Spleen (tissue), 11 donors: ENCODE measurements at regions not wholly inside any gene's neighbourhood (a gene's known extent, or its start where the extent isn't known, plus 50 kb on each side); places are given as distances from the start of the nearest gene placed in this dataset.

Experiments used
- DNase-seq: peaks from one replicate; pipeline ENCODE4 v3.0.0-alpha.2; 2020
- H3K27ac ChIP-seq, 8 donors: fragments of 200-600 bp; sonication (generic) in 7 of 8; 1 replicate in 4 of 8; 2 replicates in 4 of 8; pipeline versions ENCODE4 v1.5.0 to v1.8.0; 2016 to 2021; ENCODE audit warnings: inconsistent platforms in 4 of 8, mild to moderate bottlenecking in 4 of 8, moderate library complexity in 1 of 8
- H3K27me3 ChIP-seq, 7 donors: fragments of 200-600 bp; sonication (generic) in 6 of 7; replicated peaks in 1 of 7; 1 replicate in 4 of 7; 2 replicates in 3 of 7; pipeline versions ENCODE4 v1.5.0 to v1.8.0; 2016 to 2021; ENCODE audit warnings: inconsistent platforms in 3 of 7, mild to moderate bottlenecking in 1 of 7
- H3K36me3 ChIP-seq, 6 donors: fragments of 200-600 bp; sonication (generic) in 5 of 6; 1 replicate in 4 of 6; 2 replicates in 2 of 6; pipeline versions ENCODE4 v1.5.0 to v1.8.0; 2016 to 2021; ENCODE audit warnings: inconsistent platforms in 2 of 6
- H3K4me1 ChIP-seq, 6 donors: fragments of 200-600 bp; sonication (generic) in 5 of 6; 1 replicate in 3 of 6; 2 replicates in 3 of 6; pipeline versions ENCODE4 v1.5.0 to v1.8.0; 2016 to 2021; ENCODE audit warnings: inconsistent platforms in 3 of 6
- H3K4me3 ChIP-seq, 8 donors: fragments of 200-600 bp; sonication (generic) in 7 of 8; 1 replicate in 4 of 8; 2 replicates in 4 of 8; pipeline versions ENCODE4 v1.5.0 to v1.8.0; 2016 to 2021; ENCODE audit warnings: inconsistent platforms in 4 of 8, mild to moderate bottlenecking in 4 of 8, moderate library complexity in 2 of 8
- H3K9me3 ChIP-seq, 8 donors: fragments of 200-600 bp; sonication (generic) in 7 of 8; 1 replicate in 4 of 8; 2 replicates in 4 of 8; pipeline versions ENCODE4 v1.5.0 to v1.8.0; 2016 to 2021; ENCODE audit warnings: inconsistent platforms in 4 of 8
- CTCF ChIP-seq, 11 experiments: fragments of 200-600 bp in 7 of 11; fragments of 450-650 bp in 4 of 11; sonication (generic) in 4 of 11; IDR thresholded peaks in 8 of 11; conservative IDR thresholded peaks in 3 of 11; 1 replicate in 7 of 11; 2 replicates in 4 of 11; pipeline versions ENCODE4 v1.4.0 to v1.8.0; 2016 to 2021; ENCODE audit warnings: antibody characterized with exemption in 11 of 11, inconsistent platforms in 4 of 11, mild to moderate bottlenecking in 1 of 11
- POLR2A ChIP-seq, 3 donors: fragments of 450-650 bp; IDR thresholded peaks; one replicate each; pipeline ENCODE4 v1.5.1; 2017; ENCODE audit warnings: antibody characterized with exemption in 3 of 3, mild to moderate bottlenecking in 1 of 3
- POLR2AphosphoS5 ChIP-seq, 3 donors: sonication (generic); formaldehyde crosslinking; IDR thresholded peaks; one replicate each; pipeline ENCODE4 v1.5.1; 2017; ENCODE audit warnings: antibody characterized with exemption in 3 of 3
- WGBS, 5 donors: extraction: QIAGEN DNeasy Blood & Tissue Kit in 3 of 5; methylation state at CpG; one replicate each; pipeline versions ENCODE4 v1.1.5 to v1.1.7; 2013 to 2018; 5-methylcytosine and 5-hydroxymethylcytosine counted together
- intact Hi-C: fragments of 100-400 bp; cut with DNase I; formaldehyde crosslinking; loops from one replicate; pipeline ENCODE4 v1.15.0; 2023; ENCODE audit warnings: low total_unique reads
- donor health status: healthy with polysubstance abuse.
- donor health status: DM: no; HTN: no; CAD: no; lungs with moderate emphysema.
- donor health status: DM: no; HTN: no; CAD: no.
- donor health status: Bipolar disorder and iron deficiency.
- donor health status: healthy.
- donor health status: DM: no; HTN: no; CAD: no.
- donor health status: DM: yes; HTN: yes; CAD: no.

- WGBS, 5 donors: 79 to 95% (median 84%) methylated on average over 4 of the region's 4 CpGs
- DNase-seq: no peak
- Histone ChIP-seq H3K27ac (no peak overlapping the region), H3K36me3 (no peaks in the 10 kb centered on the region), H3K4me1 (no peaks in the 10 kb centered on the region), H3K4me3 (no peak overlapping the region), H3K27me3 (no peaks in the 10 kb centered on the region), H3K9me3 (peaks cover 0 to 67% (median 43%) of the 10 kb centered on the region in 8 donors)
- no peak for TF ChIP-seq POLR2AphosphoS5 (IDR thresholded peaks at IDR 0.05)
- no peak for TF ChIP-seq CTCF (IDR thresholded peaks at IDR 0.05 in 8 of 11, conservative IDR thresholded peaks at IDR 0.05 in 3 of 11)
- no peak for TF ChIP-seq POLR2A (IDR thresholded peaks at IDR 0.05)
- intact Hi-C loops: no loop called here
Measured at GRCh38 chr4:148589182-148589581, 147.0 kb upstream of the NR3C2 start.

GRCh38 chr4:148575577-148575976 lies 133.4 kb upstream of the NR3C2 start:
- no peak for DNase-seq
- no peaks in the 10 kb centered on the region for H3K36me3 ChIP-seq
- H3K27ac ChIP-seq: no peak overlapping the region
- peaks cover 0 to 11% (median 5%) of the 10 kb centered on the region in 8 donors for H3K9me3 ChIP-seq
- intact Hi-C loops: no loop called here
- TF ChIP-seq CTCF (IDR thresholded peaks at IDR 0.05 in 8 of 11, conservative IDR thresholded peaks at IDR 0.05 in 3 of 11) (no peak), POLR2AphosphoS5 (IDR thresholded peaks at IDR 0.05) (no peak), POLR2A (IDR thresholded peaks at IDR 0.05) (no peak)
- no peaks in the 10 kb centered on the region for H3K27me3 ChIP-seq
- no peak overlapping the region for H3K4me3 ChIP-seq
- 78 to 90% (median 89%) methylated on average over 2 of the region's 2 CpGs for WGBS, 5 donors
- no peaks in the 10 kb centered on the region for H3K4me1 ChIP-seq

GRCh38 chr4:148574911-148575310 lies 132.7 kb upstream of the NR3C2 start:
- no peaks in the 10 kb centered on the region for H3K27me3 ChIP-seq
- H3K27ac ChIP-seq: no peak overlapping the region
- intact Hi-C loops: no loop called here
- WGBS, 5 donors: 81 to 88% (median 84%) methylated on average over 6 of the region's 6 CpGs
- TF ChIP-seq POLR2A (IDR thresholded peaks at IDR 0.05): no peak
- TF ChIP-seq POLR2AphosphoS5 (IDR thresholded peaks at IDR 0.05): no peak
- TF ChIP-seq CTCF (IDR thresholded peaks at IDR 0.05 in 8 of 11, conservative IDR thresholded peaks at IDR 0.05 in 3 of 11): no peak
- no peak overlapping the region for H3K4me3 ChIP-seq
- peaks cover 0 to 15% (median 11%) of the 10 kb centered on the region in 8 donors for H3K9me3 ChIP-seq
- no peak for DNase-seq
- no peaks in the 10 kb centered on the region for H3K36me3 ChIP-seq
- no peaks in the 10 kb centered on the region for H3K4me1 ChIP-seq

GRCh38 chr4:148574502-148574901 lies 132.3 kb upstream of the NR3C2 start:
- Histone ChIP-seq H3K27ac (no peak overlapping the region), H3K4me1 (no peaks in the 10 kb centered on the region), H3K4me3 (no peak overlapping the region), H3K36me3 (no peaks in the 10 kb centered on the region), H3K9me3 (peaks cover 0 to 19% (median 15%) of the 10 kb centered on the region in 8 donors), H3K27me3 (no peaks in the 10 kb centered on the region)
- no peak for DNase-seq
- TF ChIP-seq POLR2A (IDR thresholded peaks at IDR 0.05): no peak
- no peak for TF ChIP-seq CTCF (IDR thresholded peaks at IDR 0.05 in 8 of 11, conservative IDR thresholded peaks at IDR 0.05 in 3 of 11)
- no peak for TF ChIP-seq POLR2AphosphoS5 (IDR thresholded peaks at IDR 0.05)
- 58 to 64% (median 62%) methylated on average over 3 of the region's 3 CpGs for WGBS, 5 donors
- intact Hi-C loops: no loop called here
